ENCODE measurements at regions not wholly inside any gene's neighbourhood (a gene's known extent, or its start where the extent isn't known, plus 50 kb on each side); places are given as distances from the start of the nearest gene placed in this dataset.

GRCh38 chr2:234794866-234795265 is 157.0 kb upstream of the SH3BP4 start (continued):
- no peak for TF ChIP-seq CREB1 (IDR thresholded peaks at IDR 0.05)
- no peak for TF ChIP-seq BACH1 (IDR thresholded peaks at IDR 0.05; ENCODE audit: low read length)
- no peak for TF ChIP-seq MAFK (IDR thresholded peaks at IDR 0.05; ENCODE audit: low read depth, low read length)
- no peak for TF ChIP-seq HDAC6 (IDR thresholded peaks at IDR 0.05; ENCODE audit: low read depth, low read length)
- no peak for TF ChIP-seq EP300 (IDR thresholded peaks at IDR 0.05; ENCODE audit: borderline replicate concordance in 1 of 2, low read depth in 2 of 2, low read length in 2 of 2)
- TF ChIP-seq CHD1 (IDR thresholded peaks at IDR 0.05; ENCODE audit: low read depth, low read length), result no peak
- no peak for TF ChIP-seq RFX5 (IDR thresholded peaks at IDR 0.05; ENCODE audit: borderline replicate concordance, low read depth, low read length)
- TF ChIP-seq SRF (IDR thresholded peaks at IDR 0.05; ENCODE audit: low read depth, low read length), result no peak
- TF ChIP-seq HDAC2 (IDR thresholded peaks at IDR 0.05; ENCODE audit: borderline replicate concordance in 1 of 2, low read depth in 2 of 2, low read length in 2 of 2), result no peak
